ENCODE measurements at regions not wholly inside any gene's neighbourhood (a gene's known extent, or its start where the extent isn't known, plus 50 kb on each side); places are given as distances from the start of the nearest gene placed in this dataset.

GRCh38 chr21:34307991-34308532 is 55.7 kb upstream of the KCNE2 start:
- H4K20me1 ChIP-seq (ENCODE audit: insufficient read depth, poor library complexity, severe bottlenecking), result no peaks in the 10 kb centered on the region
- no peaks in the 10 kb centered on the region for H3K9me3 ChIP-seq (ENCODE audit: low read depth)
- H3K36me3 ChIP-seq (replicated peaks; ENCODE audit: insufficient read depth, low read depth), result no peaks in the 10 kb centered on the region
- no peak for DNase-seq (ENCODE audit: low spot score)
- no peaks in the 10 kb centered on the region for H3K4me1 ChIP-seq (ENCODE audit: insufficient read depth)
- TF ChIP-seq EZH2phosphoT487 (IDR thresholded peaks at IDR 0.05; ENCODE audit: low read depth, severe bottlenecking, unreplicated experiment), result no peak
- TF ChIP-seq, protein P1, sequence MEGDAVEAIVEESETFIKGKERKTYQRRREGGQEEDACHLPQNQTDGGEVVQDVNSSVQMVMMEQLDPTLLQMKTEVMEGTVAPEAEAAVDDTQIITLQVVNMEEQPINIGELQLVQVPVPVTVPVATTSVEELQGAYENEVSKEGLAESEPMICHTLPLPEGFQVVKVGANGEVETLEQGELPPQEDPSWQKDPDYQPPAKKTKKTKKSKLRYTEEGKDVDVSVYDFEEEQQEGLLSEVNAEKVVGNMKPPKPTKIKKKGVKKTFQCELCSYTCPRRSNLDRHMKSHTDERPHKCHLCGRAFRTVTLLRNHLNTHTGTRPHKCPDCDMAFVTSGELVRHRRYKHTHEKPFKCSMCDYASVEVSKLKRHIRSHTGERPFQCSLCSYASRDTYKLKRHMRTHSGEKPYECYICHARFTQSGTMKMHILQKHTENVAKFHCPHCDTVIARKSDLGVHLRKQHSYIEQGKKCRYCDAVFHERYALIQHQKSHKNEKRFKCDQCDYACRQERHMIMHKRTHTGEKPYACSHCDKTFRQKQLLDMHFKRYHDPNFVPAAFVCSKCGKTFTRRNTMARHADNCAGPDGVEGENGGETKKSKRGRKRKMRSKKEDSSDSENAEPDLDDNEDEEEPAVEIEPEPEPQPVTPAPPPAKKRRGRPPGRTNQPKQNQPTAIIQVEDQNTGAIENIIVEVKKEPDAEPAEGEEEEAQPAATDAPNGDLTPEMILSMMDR (IDR thresholded peaks at IDR 0.05; ENCODE audit: poor library complexity), result no peak
- no peak for TF ChIP-seq EZH2 (IDR thresholded peaks at IDR 0.05; ENCODE audit: borderline replicate concordance)
- 84% methylated on average over 5 of the region's 5 CpGs for WGBS (ENCODE audit: low lambda C conversion rate, missing lambda C conversion rate)
- H2AFZ ChIP-seq, result no peak overlapping the region
- H3K9me2 ChIP-seq (replicated peaks; ENCODE audit: insufficient read depth), result no peaks in the 10 kb centered on the region
- H3K79me2 ChIP-seq, result no peaks in the 10 kb centered on the region
- H3K27me3 ChIP-seq, result no peaks in the 10 kb centered on the region
- no peak overlapping the region for H3K4me2 ChIP-seq
- no peak overlapping the region for H3K4me3 ChIP-seq
- H3K27ac ChIP-seq, result no peak overlapping the region

GRCh38 chr21:34311561-34312330 is 52.1 kb upstream of the KCNE2 start:
- no peak for DNase-seq (ENCODE audit: low spot score)
- no peaks in the 10 kb centered on the region for H3K79me2 ChIP-seq
- H3K27ac ChIP-seq, result no peak overlapping the region
- H2AFZ ChIP-seq, result no peak overlapping the region
- no peaks in the 10 kb centered on the region for H3K9me3 ChIP-seq (ENCODE audit: low read depth)
- no peaks in the 10 kb centered on the region for H3K9me2 ChIP-seq (replicated peaks; ENCODE audit: insufficient read depth)
- no peaks in the 10 kb centered on the region for H3K27me3 ChIP-seq
- H4K20me1 ChIP-seq (ENCODE audit: insufficient read depth, poor library complexity, severe bottlenecking), result no peaks in the 10 kb centered on the region
- H3K4me3 ChIP-seq, result no peak overlapping the region
- TF ChIP-seq, protein P1 (IDR thresholded peaks at IDR 0.05; ENCODE audit: poor library complexity), result no peak
- TF ChIP-seq EZH2phosphoT487 (IDR thresholded peaks at IDR 0.05; ENCODE audit: low read depth, severe bottlenecking, unreplicated experiment) (no peak), EZH2 (IDR thresholded peaks at IDR 0.05; ENCODE audit: borderline replicate concordance) (no peak)
- no peaks in the 10 kb centered on the region for H3K4me1 ChIP-seq (ENCODE audit: insufficient read depth)
- no peak overlapping the region for H3K4me2 ChIP-seq
- WGBS (ENCODE audit: low lambda C conversion rate, missing lambda C conversion rate), result 96% methylated on average over 12 of the region's 12 CpGs
- no peaks in the 10 kb centered on the region for H3K36me3 ChIP-seq (replicated peaks; ENCODE audit: insufficient read depth, low read depth)

- no peak for DNase-seq (ENCODE audit: low spot score)
- no peaks in the 10 kb centered on the region for H3K9me2 ChIP-seq (replicated peaks; ENCODE audit: insufficient read depth)
- H2AFZ ChIP-seq, result no peak overlapping the region
- H4K20me1 ChIP-seq (ENCODE audit: insufficient read depth, poor library complexity, severe bottlenecking), result no peaks in the 10 kb centered on the region
- H3K4me3 ChIP-seq, result no peak overlapping the region
- no peak overlapping the region for H3K4me2 ChIP-seq
- no peaks in the 10 kb centered on the region for H3K36me3 ChIP-seq (replicated peaks; ENCODE audit: insufficient read depth, low read depth)
- no peak overlapping the region for H3K27ac ChIP-seq
- 67% methylated on average over 1 of the region's 1 CpG for WGBS (ENCODE audit: low lambda C conversion rate, missing lambda C conversion rate)
- H3K27me3 ChIP-seq, result no peaks in the 10 kb centered on the region
- TF ChIP-seq EZH2phosphoT487 (IDR thresholded peaks at IDR 0.05; ENCODE audit: low read depth, severe bottlenecking, unreplicated experiment) (no peak), EZH2 (IDR thresholded peaks at IDR 0.05; ENCODE audit: borderline replicate concordance) (no peak)
- TF ChIP-seq, protein P1 (IDR thresholded peaks at IDR 0.05; ENCODE audit: poor library complexity), result no peak
- H3K79me2 ChIP-seq, result no peaks in the 10 kb centered on the region
- no peaks in the 10 kb centered on the region for H3K9me3 ChIP-seq (ENCODE audit: low read depth)
- no peaks in the 10 kb centered on the region for H3K4me1 ChIP-seq (ENCODE audit: insufficient read depth)
Observed at GRCh38 chr21:34313116-34313515, 50.7 kb upstream of the KCNE2 start.

Data from hepatocyte (in vitro differentiated cells).